ENCODE measurements at regions not wholly inside any gene's neighbourhood (a gene's known extent, or its start where the extent isn't known, plus 50 kb on each side); places are given as distances from the start of the nearest gene placed in this dataset.

DNA sequence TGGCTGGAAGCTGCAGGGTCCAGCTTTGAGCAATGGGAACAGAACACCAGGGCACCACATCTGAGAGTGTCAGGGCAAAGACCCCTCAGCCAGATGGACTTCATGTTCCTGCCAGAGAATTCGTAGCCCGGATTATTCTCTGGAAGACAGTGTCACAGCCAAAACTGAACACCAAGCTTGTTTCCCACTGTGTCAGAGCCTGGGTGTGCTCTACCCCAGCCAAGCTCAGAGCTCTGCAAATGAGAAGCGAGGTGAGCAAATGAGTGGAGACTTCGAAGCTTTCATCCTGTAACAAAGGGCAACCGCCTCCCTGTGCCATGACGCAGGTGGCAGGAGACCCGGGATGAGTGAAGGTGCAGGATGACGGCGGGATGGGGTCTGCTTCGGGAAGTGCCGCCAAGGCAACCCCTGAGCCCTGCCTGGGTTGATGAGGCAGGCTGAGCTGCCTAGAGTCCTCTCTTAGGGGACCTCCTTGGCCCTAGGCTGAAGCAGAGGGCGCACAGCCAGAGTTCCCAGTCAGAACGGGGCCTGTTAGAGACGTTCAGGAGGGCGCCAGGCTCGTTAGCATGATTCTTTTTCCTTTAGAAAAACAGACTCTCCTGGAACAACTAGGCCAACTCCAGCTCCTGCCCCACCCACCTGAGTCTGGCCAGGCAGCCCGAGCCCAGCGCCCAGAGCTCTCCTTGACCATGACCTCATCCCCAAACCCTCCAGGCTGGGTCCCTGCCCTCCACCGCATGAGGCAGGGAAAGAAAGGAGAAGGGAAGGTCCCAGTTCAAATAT lies 187.7 kb downstream of the SOD2 start:
- DNase-seq (ENCODE audit: low read depth in 2 of 2): no peak
- Histone ChIP-seq H4K20me1 (ENCODE audit: control insufficient read depth, extremely low read depth, insufficient read depth, low read length) (no peaks in the 10 kb centered on the region), H3K4me1 (ENCODE audit: control insufficient read depth, extremely low read depth, insufficient read depth, low read length) (no peaks in the 10 kb centered on the region), H3K36me3 (ENCODE audit: control insufficient read depth, insufficient read depth, low read length) (no peaks in the 10 kb centered on the region), H3K4me3 (replicated peaks in 1 of 4; ENCODE audit: control extremely low read depth in 1 of 4, insufficient read depth in 1 of 4, low read depth in 3 of 4, low read length in 4 of 4) (no peak overlapping the region), H3K9ac (ENCODE audit: insufficient read depth, low read length) (no peak overlapping the region), H2AFZ (ENCODE audit: low read length) (no peak overlapping the region), H3K79me2 (ENCODE audit: control insufficient read depth, insufficient read depth, low read length) (no peaks in the 10 kb centered on the region), H3K4me2 (ENCODE audit: extremely low read depth, insufficient read depth, low read length) (no peak overlapping the region), H3K27me3 (ENCODE audit: control insufficient read depth, insufficient read depth, low read length) (no peaks in the 10 kb centered on the region), H3K9me3 (ENCODE audit: control insufficient read depth, insufficient read depth, low read depth, low read length) (no peaks in the 10 kb centered on the region), H3K27ac (ENCODE audit: insufficient read depth, low read length) (no peak overlapping the region)
- TF ChIP-seq EZH2 (IDR thresholded peaks at IDR 0.05; ENCODE audit: low read length, missing control alignments): no peak
- TF ChIP-seq, protein P1, sequence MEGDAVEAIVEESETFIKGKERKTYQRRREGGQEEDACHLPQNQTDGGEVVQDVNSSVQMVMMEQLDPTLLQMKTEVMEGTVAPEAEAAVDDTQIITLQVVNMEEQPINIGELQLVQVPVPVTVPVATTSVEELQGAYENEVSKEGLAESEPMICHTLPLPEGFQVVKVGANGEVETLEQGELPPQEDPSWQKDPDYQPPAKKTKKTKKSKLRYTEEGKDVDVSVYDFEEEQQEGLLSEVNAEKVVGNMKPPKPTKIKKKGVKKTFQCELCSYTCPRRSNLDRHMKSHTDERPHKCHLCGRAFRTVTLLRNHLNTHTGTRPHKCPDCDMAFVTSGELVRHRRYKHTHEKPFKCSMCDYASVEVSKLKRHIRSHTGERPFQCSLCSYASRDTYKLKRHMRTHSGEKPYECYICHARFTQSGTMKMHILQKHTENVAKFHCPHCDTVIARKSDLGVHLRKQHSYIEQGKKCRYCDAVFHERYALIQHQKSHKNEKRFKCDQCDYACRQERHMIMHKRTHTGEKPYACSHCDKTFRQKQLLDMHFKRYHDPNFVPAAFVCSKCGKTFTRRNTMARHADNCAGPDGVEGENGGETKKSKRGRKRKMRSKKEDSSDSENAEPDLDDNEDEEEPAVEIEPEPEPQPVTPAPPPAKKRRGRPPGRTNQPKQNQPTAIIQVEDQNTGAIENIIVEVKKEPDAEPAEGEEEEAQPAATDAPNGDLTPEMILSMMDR (conservative IDR thresholded peaks at IDR 0.05 in 1 of 2, IDR thresholded peaks at IDR 0.05 in 1 of 2; ENCODE audit: low read depth in 1 of 2, low read length in 2 of 2): no peak

DNA sequence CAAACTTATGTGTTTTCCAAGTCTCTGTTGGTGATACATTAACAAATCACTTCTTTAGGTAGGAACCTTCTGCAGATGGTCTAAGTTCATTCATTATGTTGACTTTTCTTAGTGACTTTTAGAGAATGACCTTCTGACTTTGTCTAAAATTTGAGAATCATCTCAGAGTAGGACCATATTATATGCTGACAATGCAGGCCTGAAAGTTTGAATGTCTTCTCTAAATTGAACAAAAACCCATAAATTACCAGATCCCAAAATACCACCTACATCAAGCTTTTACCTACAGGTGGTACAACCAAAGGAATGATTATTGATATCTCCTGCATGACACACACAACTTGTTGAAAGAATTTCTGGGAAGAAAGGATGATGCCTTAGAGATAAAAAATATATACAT lies 191.5 kb downstream of the SOD2 start:
- H3K79me2 ChIP-seq (ENCODE audit: control insufficient read depth, insufficient read depth, low read length): no peaks in the 10 kb centered on the region
- TF ChIP-seq EZH2 (IDR thresholded peaks at IDR 0.05; ENCODE audit: low read length, missing control alignments): no peak
- TF ChIP-seq, protein P1 (conservative IDR thresholded peaks at IDR 0.05 in 1 of 2, IDR thresholded peaks at IDR 0.05 in 1 of 2; ENCODE audit: low read depth in 1 of 2, low read length in 2 of 2): no peak

DNA sequence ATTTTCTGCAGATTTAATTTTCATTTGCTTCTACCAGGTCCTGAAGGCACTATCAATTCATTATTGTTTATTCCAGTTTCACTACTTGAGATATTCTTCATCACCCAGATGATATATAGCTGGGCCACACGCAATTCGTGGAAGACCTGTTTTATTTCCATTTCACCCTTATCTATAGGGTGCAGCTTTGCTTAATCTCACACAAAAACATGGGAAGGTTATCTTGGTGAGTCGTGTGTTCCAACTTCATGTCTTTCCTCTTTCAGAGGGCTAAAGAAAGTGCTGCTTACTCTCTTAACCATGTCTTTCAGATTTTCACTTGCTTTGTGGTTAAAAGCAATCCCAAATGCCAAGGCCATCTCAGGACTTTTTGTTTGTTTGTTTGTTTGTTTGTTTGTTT lies 194.0 kb downstream of the SOD2 start:
- Histone ChIP-seq H2AFZ (ENCODE audit: low read length) (no peak overlapping the region), H3K27ac (ENCODE audit: insufficient read depth, low read length) (no peak overlapping the region), H3K27me3 (ENCODE audit: control insufficient read depth, insufficient read depth, low read length) (no peaks in the 10 kb centered on the region), H3K4me1 (ENCODE audit: control insufficient read depth, extremely low read depth, insufficient read depth, low read length) (no peaks in the 10 kb centered on the region), H3K4me3 (replicated peaks in 1 of 4; ENCODE audit: control extremely low read depth in 1 of 4, insufficient read depth in 1 of 4, low read depth in 3 of 4, low read length in 4 of 4) (no peak overlapping the region), H3K4me2 (ENCODE audit: extremely low read depth, insufficient read depth, low read length) (no peak overlapping the region), H3K9ac (ENCODE audit: insufficient read depth, low read length) (no peak overlapping the region), H3K36me3 (ENCODE audit: control insufficient read depth, insufficient read depth, low read length) (no peaks in the 10 kb centered on the region), H3K79me2 (ENCODE audit: control insufficient read depth, insufficient read depth, low read length) (no peaks in the 10 kb centered on the region), H3K9me3 (ENCODE audit: control insufficient read depth, insufficient read depth, low read depth, low read length) (no peaks in the 10 kb centered on the region), H4K20me1 (ENCODE audit: control insufficient read depth, extremely low read depth, insufficient read depth, low read length) (no peaks in the 10 kb centered on the region)
- no peak for DNase-seq (ENCODE audit: low read depth in 2 of 2)
- TF ChIP-seq EZH2 (IDR thresholded peaks at IDR 0.05; ENCODE audit: low read length, missing control alignments): no peak

More for the DNA sequence above, 191.5 kb downstream of the SOD2 start:
- no peaks in the 10 kb centered on the region for H3K27me3 ChIP-seq (ENCODE audit: control insufficient read depth, insufficient read depth, low read length)
- H3K27ac ChIP-seq (ENCODE audit: insufficient read depth, low read length): no peak overlapping the region
- no peak overlapping the region for H3K4me2 ChIP-seq (ENCODE audit: extremely low read depth, insufficient read depth, low read length)
- H3K9ac ChIP-seq (ENCODE audit: insufficient read depth, low read length): no peak overlapping the region
- no peak overlapping the region for H2AFZ ChIP-seq (ENCODE audit: low read length)
- no peak overlapping the region for H3K4me3 ChIP-seq (replicated peaks in 1 of 4; ENCODE audit: control extremely low read depth in 1 of 4, insufficient read depth in 1 of 4, low read depth in 3 of 4, low read length in 4 of 4)
- no peak for DNase-seq (ENCODE audit: low read depth in 2 of 2)
- no peaks in the 10 kb centered on the region for H3K4me1 ChIP-seq (ENCODE audit: control insufficient read depth, extremely low read depth, insufficient read depth, low read length)
- H4K20me1 ChIP-seq (ENCODE audit: control insufficient read depth, extremely low read depth, insufficient read depth, low read length): no peaks in the 10 kb centered on the region
- no peaks in the 10 kb centered on the region for H3K36me3 ChIP-seq (ENCODE audit: control insufficient read depth, insufficient read depth, low read length)
- H3K9me3 ChIP-seq (ENCODE audit: control insufficient read depth, insufficient read depth, low read depth, low read length): no peaks in the 10 kb centered on the region
